DMS153 (cell line): ENCODE measurements at regions not wholly inside any gene's neighbourhood (a gene's known extent, or its start where the extent isn't known, plus 50 kb on each side); places are given as distances from the start of the nearest gene placed in this dataset.
A peak's percentile ranks its signal among the peaks of the same experiment; 100 is the strongest.

Source experiments
- DNase-seq: peaks from one replicate; lab custom pipeline; 2025; lab: John Stamatoyannopoulos, UW

DNA sequence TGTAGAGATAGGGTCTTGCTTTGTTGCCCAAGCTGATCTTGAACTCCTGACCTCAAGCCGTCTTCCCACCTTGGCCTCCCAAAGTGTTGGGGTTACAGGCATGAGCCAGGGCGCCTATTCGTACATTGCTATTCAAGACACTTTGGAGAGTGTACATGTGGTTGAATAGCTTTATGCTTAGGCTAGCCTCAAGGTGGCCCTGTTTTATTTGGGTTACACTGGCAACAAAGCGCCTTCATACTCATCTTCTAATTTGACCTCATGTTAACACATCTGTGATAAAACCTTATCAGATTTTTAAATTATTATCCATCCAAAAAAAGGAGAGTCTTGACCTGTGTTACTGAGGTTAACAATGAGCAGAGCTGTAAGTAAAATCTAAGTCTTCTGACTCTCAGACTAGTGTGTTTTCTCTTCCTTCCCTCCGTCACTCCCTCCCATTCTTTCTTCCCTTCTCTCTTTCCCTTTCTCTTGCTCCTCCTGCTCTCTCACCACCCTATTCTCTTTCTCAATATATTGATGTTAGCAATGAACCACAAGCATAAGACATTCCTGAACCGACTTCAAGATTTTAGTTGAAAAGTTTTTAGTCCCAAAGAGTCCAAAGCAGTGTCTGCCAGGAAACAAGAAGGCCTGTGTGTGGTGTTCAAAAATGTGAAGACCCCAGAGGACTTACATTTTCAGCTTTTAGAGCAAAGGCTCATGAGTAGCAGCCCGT lies 603.7 kb upstream of the CFAP20DC start:
- no peak for DNase-seq

DNA sequence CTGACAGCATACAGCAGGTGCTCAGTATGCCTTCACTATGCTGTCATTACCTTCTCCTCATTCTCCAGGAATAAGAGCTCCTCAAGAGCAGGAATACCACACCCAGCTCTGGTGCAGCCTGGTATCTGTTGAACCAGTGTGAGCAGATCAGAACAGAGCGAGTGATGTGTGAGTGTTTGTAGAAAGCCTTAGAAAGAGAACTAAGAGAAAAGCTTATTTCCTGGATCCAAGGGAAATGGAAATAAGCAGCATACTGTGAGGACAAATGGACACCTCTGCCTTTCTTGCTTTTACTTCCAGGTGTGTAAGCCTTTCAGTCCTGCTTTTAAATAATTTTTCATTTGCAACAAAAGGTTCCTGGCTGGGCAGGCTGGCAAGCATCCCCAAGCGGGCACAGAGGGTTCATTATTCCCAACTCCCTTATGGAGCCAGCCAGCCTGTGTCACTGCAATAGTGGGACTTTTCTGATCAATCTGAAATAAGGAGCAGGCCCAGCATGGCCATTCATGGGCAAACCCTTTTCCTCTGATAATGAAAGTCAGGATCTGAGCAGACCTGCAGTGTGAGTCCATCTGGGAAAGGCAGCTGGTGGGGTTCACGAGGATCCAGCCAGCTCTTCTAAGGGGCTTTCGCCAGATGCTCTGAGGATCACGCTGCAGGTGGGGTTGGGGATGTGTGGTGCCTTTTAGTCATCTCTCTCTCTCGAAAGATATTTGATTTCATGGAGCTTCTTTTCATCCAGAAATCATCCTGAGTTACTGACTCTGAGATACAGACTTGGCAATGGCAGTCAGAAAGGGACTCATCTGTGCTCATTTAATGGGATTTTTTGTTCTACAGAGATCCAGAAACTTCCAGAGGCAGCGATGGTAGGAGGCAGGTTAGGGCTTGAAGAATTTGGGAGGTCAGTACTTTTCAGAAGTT lies 594.9 kb upstream of the CFAP20DC start:
- DNase-seq = no peak

DNA sequence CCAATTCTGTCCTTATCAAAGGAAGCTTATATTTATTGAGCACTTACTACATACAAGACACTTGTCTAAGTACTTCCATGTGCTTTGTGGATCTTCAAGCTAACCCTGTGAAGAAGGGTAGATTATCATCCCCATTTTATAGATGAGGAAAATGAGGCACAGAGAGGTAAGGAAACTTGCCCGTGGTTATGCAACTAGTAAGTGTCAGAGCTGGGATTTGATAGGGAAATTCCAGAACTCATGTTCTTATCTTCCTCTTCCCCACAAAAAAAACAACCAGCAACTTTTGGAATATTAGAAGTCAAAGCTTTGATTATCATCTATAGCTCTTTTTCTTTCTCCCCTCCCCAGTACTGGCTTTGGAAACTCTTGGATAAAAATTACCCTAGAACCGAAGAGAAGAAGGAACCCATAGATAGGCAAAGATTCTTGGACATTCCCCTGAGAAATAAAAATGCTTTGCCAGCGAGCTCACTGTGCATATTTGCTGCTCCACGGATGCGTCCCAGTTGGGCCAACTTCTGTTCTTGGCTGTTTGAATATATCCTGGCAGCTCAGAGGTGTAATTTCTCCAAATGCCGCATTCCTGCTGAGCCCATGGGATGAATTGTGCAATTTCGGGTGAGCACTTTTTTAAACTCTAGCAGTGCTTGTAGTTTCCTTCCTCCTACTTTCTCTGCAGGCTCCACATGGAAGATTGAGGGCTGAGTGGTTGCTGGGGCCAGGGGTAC lies 591.5 kb upstream of the CFAP20DC start:
- no peak for DNase-seq

DNA sequence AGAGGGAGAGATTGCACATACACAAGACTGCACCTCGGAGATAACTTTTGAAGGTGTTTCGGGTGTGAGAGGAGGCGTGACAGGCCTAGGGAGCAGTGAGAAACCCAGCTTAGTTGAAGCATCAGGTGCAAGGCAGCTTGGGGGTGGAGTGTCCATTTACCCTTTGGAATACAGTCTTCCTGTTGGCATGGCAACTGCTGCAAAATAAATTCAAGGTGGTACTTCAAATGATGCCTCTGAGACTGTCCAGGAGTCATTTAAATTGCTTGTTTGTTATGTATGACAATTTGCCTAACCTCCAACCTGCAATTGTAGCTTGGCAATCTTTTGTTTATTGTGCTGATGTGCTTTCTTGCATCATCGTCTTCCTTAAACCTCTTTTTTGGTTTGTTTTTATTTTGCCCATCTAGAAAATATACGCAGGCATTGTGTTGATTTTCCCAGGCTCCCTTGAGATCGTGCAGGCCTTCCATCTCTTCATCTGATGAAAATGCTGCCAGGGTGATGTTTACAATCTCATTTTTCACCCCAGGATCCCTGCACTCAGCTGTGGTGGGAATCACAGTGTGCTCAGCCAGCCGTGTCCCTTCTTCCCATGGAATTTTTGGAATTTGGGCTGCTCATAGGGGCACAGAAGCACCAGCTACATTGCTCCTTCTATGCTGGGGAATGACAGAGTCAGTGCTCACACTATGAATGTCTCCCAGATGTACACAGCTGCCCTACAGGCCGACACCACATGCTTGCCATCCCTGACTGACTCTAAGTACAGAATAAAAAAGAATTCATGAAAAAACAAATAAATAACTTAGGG lies 583.1 kb upstream of the CFAP20DC start:
- no peak for DNase-seq

DNA sequence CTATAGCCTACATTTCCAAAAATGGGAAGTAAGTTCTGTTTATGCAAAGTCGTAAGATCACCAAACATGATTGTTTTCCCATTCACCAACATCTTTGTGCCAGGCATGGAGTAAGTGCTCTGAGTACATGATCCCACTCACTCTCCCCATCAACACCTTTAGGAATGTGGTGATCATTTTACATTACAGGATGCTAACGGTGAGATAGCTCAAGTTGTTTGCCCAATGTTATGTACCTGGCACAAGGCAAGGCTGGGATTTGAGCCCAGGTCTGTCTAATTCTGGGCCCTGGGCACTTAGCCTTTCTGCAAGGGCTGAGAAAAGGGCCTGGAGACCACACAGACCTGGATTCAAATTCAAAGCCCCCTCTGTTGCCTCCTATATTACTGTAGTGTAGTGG lies 581.7 kb upstream of the CFAP20DC start:
- DNase-seq = no peak

DNA sequence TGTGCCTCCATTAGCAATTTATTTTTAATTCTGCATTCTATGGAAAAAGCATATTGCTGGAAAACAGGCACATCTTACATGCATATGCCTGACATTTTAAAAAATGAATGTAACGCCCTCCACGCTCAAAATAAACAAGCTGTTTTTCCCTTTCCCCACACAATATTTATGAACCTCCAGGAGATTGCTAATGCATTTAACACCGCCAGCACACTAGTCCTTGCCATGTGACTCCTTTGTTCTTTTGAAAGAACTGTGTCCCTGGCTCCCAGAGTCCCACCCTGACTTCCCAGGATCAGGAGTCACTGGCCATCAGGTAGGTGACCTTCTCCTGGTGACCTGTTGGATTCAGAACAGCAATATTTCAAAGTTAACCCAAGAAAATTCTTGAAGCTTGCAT lies 571.2 kb upstream of the CFAP20DC start:
- DNase-seq = no peak

DNA sequence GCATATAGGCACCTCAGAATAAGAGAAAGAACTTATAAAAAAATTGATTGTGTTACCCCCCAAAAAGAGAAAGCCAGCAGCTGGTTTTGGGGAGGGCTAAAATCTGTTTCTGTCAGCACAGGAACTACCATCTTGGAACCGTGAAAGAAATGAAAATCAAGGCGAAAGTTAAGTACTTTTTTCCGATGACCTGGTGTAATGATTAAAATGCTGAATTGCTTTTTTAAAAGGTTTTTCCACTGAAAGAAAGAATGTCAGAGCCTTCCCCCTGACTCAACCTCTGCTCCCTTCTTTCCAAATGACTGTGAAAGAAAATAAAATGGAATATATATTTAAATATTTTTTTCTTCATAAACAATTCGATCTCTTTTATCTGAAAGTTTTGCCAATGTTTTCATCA lies 570.5 kb upstream of the CFAP20DC start:
- DNase-seq = no peak

DNA sequence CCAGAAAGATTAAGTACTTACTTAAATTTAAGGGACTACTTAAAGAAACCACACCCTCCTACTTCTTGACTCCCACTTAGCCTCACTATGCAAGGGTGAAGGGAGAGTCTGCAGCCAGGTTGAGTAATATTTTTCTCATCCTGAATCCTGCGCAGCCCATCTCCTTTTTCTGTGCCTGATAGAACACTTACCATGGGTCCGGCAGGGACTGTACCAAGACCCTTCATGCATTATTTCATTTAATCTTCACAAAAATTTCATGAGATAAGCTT lies 562.6 kb upstream of the CFAP20DC start:
- DNase-seq = no peak

DNA sequence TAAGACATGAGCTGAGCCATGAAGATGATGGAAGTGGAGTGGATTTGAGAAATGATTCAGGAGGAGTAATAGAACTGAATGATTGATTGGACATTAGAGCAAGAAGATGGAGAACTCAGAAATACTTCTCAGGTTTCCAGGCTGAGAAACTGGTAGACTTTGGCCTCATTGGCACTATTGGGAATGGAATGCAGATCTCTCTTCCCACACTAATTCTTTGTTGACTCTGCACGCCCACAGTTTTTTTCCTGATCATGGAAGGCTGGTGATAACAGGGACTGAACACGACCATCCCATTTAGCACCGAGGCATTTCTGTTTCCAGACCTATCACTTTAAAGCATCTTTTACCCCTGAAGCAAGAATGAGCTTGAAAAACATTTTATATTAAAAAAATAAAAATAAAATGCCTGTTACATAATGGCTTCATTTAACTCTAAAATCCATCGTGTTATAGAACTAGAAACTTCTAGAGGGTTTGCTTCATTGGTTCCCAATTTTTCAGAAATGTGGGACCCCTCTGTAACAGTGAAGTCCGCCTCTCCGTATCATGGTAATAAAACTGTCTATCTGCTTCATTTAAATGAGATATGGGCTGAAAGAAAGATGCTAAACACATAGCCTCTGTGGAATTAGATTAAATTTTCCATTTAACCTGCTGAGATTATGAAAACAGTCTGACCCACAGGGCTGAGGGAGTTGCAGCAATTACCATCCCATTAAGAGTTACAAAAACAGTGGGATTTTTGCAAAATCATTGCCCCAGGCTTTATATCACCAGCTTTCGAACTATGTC lies 562.0 kb upstream of the CFAP20DC start:
- no peak for DNase-seq

DNA sequence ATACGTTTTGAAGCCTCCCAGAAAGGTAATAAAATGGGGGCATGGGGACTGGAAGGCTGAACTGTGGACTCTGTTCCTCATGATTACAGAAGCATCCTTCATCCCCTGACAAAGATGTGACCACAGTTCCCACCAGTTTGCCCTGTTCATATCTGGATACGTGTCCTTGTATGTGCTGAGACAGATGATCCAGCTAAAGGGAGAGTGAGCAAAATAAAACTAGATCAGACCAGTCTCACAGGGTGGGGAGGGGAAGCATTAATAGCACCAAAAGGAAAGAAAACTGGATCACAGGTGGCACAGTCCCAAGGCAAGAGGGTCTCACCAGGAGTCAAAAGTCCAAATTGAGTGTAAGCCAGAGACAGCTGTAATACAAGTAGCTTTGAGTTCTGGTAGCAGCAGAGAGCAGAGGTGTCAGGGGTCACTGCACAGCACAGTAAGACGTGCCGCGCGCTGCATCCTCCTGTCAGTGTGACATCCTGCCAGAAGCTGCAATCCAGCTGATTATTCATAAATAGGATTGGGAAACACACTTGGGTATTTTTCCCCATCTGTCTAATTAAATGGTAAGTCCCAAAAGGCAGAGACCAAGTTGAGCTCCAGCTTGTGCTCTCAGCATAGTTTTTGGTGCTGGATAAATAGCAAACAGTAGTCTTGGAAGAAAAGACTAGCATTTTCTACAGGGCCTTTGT lies 560.0 kb upstream of the CFAP20DC start:
- DNase-seq = no peak

DNA sequence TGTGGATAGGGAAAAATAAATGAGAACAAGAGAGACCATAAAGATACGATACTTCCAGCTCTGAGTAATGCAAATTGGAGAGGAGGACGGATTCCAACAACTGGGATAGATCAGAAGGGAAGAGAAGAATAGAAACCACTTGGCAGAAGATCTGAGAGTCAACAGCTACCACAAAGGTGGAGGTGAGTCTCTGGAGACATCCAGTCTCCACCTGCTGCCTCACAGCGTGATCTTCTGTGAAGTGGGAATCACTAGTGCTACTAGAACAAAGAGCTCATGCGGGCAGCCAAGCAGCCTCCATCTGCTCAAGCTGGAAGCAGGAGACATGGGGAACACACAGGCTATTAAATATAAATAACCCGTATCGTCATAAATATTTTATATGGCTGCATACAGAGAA lies 558.5 kb upstream of the CFAP20DC start:
- peak; percentile 88 for DNase-seq

DNA sequence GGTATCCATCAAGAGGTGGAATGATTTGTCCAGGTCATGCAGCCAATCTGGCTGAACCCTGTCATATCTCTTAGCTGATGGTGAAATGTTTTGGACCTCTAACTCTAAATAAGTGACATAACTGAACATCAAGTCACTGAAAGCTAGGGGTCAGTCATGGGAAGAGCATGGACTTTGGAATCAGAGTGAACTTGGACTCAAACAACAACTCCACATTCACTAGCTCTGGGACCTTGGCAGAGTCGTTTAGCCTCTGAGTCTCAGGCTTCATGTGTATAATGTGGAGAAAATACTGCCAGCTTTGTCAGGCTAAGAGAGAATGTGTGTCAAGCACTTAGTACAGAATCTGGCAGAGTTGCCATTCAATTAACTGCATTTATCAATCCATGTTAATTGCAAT lies 557.8 kb upstream of the CFAP20DC start:
- DNase-seq = no peak

DNA sequence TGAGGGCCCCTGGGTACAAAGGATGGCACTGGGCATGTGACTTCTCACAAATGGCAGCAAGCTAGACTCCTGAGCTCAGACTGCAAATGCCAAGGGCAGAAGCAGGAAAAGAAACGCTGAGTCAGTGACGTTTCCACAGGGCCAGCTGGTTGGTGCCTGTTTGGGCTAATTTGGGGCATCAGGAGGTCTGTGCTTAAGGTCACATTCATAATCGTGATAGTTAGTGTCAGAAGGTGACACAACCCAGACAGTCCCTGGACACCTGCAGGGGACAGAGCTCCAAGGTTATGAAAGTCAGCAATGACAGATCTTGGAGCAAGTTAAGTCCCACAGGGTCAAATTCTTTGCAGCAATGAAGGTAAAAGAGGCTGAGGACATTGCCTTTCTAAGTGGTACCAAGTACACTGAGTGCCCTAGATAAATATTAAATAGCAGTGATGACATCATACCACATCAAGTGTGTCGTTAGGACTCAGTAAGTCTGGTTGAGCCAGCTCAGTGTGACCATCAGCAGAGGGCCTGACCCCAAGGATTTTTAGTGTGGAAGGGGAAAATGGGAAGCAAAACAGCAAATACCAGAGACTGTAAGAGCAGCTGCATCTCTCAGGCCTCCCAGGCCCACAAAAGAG lies 556.9 kb upstream of the CFAP20DC start:
- no peak for DNase-seq

DNA sequence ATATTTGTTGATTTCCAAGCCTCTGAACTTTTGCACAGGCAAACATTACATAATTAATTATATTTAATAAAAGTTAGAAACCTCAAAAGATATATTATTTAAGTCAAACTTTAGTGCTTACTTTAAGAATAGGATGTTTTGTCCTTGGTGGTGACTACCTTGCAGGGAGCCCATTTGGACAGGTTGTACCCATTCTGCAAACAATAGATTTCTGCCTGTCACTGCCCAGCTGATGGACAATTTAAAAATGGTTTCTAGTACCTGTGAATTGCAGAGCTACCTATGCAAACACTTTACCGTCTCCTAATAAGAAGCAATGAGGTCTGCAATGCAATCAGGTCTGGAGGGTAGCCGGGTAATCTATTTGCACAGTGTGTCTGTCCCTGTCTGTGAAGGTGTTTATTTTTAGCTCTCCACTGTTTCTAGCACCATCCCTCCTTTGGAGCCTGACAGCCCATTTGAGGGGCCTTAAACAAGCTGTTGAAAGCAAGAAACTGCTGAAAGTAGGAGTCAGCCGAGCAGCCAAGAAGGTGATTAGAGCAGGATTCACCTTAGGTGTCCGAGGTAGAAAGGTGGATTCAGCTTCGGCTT lies 556.2 kb upstream of the CFAP20DC start:
- DNase-seq = peak; percentile 53

DNA sequence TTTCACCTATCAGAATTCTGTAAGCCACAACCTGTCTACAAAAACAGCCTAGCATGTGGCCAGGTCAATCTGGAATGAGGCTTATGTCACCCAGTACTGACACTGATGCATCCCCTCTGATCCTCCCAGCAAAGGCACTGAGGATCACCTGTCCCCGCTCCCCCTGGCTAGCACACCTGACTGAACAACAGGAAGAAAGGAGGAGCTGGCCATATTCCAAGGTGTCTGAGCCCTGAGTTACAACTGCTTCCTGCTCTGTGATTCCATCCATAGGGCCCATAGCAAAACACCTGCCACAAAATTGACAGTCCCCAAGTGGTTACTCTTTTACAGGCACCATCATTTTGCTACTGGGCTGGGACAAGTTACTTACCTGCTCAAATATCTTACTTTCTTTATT lies 555.5 kb upstream of the CFAP20DC start:
- DNase-seq = peak; percentile 70

DNA sequence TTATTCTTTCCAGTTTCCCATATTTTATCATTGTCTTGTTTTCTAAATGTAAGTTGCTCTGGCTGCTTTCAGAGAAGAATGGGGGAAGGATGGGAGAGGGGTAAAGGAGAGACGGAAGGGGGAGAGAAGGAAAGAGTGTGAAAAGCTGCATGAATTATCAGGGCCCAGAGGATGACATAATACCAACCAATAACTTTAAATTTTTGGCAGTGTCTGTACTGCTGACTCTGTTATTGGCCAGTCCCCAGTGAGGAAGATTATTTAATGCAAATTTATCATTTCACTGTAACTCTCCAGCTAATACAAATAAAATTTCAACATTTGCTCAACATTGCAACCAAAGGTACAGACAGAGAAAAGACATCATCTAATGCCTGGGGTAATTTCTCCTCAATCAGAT lies 551.7 kb upstream of the CFAP20DC start:
- DNase-seq = no peak

DNA sequence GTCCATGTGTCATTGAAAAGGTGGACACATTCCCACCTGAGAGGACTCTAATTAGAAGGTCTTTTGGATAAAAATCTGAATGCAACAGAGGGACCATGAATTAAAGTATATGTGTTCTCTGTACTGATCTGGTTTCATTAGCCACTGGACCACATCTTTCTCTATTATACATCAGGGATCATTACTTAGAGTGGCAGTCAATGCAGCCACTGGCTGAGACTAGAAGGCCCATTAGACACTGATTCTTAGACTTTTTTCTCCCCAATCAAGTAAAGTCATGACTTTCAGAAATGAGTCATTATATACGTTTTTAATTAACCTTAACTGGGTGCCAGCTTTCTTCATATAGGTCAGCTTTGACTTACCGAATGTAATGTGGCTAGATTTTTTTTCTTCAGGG lies 550.8 kb upstream of the CFAP20DC start:
- DNase-seq = no peak

DNA sequence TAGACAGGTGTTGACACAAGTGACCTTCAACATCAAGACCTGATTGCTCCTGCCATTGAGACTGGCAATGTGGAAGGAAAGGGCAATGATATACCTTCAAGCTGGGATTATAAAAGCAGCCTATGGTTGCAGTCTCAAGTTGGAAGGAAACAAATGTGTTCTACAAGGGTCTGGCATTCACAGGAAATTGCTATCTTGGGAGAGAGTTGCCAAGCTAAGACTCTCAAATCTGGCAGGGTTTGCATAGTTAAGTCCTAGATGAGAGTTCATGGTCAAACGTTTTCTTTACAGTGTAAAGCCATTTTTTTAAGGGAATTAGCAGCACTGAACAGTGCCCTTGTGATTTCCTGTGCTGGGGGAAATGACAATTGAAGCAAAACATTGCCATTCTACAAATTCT lies 546.9 kb upstream of the CFAP20DC start:
- DNase-seq = no peak

DNA sequence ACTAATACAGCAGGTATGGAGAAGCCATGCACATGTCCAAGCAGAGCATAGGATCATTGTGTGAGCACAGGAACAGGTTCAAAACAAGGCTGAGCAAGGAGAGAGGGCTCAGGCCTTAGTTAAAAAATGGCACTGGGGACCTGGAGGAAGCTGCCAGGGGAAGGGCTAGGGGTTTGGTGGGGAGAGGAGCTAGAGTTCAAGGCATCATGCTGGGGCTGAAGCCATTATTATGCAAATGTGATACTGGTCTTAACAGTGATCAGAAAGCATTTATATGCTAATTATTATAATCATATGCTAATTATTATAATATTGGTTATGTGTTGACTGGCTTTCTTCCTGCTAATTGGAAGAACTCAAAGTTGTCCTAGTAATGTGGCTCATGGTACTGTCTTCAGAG lies 546.0 kb upstream of the CFAP20DC start:
- DNase-seq = no peak

DNA sequence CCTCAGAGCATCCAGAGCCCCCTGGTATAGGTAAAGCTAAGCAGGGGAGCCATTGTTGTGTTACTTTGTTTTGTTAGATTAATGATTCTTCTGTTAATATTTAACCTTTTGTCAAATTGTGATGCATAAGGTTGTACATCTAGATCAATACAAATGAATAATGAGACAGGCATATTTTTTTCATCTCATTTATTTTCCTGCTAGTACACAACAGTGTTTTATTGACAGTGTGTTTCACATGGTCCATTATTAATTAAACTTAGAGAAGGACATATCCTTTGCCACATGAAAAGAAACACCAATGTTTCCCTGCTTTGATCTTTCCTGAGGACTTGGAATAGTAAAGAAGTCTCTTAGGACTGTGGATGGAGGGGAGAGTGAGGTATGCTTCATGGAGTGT lies 543.6 kb upstream of the CFAP20DC start:
- DNase-seq = no peak
